ENCODE measurements at regions not wholly inside any gene's neighbourhood (a gene's known extent, or its start where the extent isn't known, plus 50 kb on each side); places are given as distances from the start of the nearest gene placed in this dataset.

GRCh38 chr1:177615251-177615650, 354.6 kb downstream of the SEC16B start:
- ATAC-seq = no peak

GRCh38 chr1:177611402-177611801, 358.5 kb downstream of the SEC16B start:
- intact Hi-C loops (cut with DNase I) = no loop called here
- DNase-seq (no peak), ATAC-seq (no peak)

More at GRCh38 chr1:177615251-177615650, 354.6 kb downstream of the SEC16B start:
- intact Hi-C loops (cut with DNase I) = no loop called here
- no peak for DNase-seq

GRCh38 chr1:177609953-177610352, 359.9 kb downstream of the SEC16B start:
- ATAC-seq = no peak
- intact Hi-C loops (cut with DNase I) = loop anchor here in 1 of 2 donors (10.0 kb wide), 1 partner anchor 65 kb away; no protein-coding TSS in a partner anchor

GRCh38 chr1:177600936-177601335, 368.9 kb downstream of the SEC16B start:
- DNase-seq = no peak
- ATAC-seq = no peak
- intact Hi-C loops (cut with DNase I) = loop anchor here in 1 of 2 donors (10.0 kb wide), 1 partner anchor 56 kb away; no protein-coding TSS in a partner anchor

More at GRCh38 chr1:177609953-177610352, 359.9 kb downstream of the SEC16B start:
- no peak for DNase-seq

GRCh38 chr1:177600321-177600720, 369.5 kb downstream of the SEC16B start:
- no peak for ATAC-seq
- no peak for DNase-seq
- intact Hi-C loops (cut with DNase I) = loop anchor here in 1 of 2 donors (10.0 kb wide), 1 partner anchor 56 kb away; no protein-coding TSS in a partner anchor

GRCh38 chr1:177597393-177597792, 372.5 kb downstream of the SEC16B start:
- ATAC-seq (no peak), DNase-seq (no peak)
- intact Hi-C loops (cut with DNase I) = no loop called here

GRCh38 chr1:177596485-177596884, 373.4 kb downstream of the SEC16B start:
- intact Hi-C loops (cut with DNase I) = no loop called here
- ATAC-seq (no peak), DNase-seq (no peak)

- DNase-seq (no peak), ATAC-seq (no peak)
- intact Hi-C loops (cut with DNase I) = no loop called here
Measured at GRCh38 chr1:177593105-177593504, 376.8 kb downstream of the SEC16B start.

GRCh38 chr1:177592624-177593023, 377.2 kb downstream of the SEC16B start:
- DNase-seq (no peak), ATAC-seq (no peak)
- intact Hi-C loops (cut with DNase I) = no loop called here

GRCh38 chr1:177591155-177591554, 378.7 kb downstream of the SEC16B start:
- no peak for ATAC-seq
- intact Hi-C loops (cut with DNase I) = no loop called here
- DNase-seq = no peak

GRCh38 chr1:177589166-177589565, 380.7 kb downstream of the SEC16B start:
- ATAC-seq = no peak
- no peak for DNase-seq
- intact Hi-C loops (cut with DNase I) = no loop called here

GRCh38 chr1:177586429-177586828, 383.4 kb downstream of the SEC16B start:
- intact Hi-C loops (cut with DNase I) = no loop called here
- ATAC-seq (no peak), DNase-seq (no peak)

GRCh38 chr1:177585302-177586220, 384.3 kb downstream of the SEC16B start:
- intact Hi-C loops (cut with DNase I) = no loop called here
- no peak for DNase-seq
- ATAC-seq = no peak

- no peak for DNase-seq
- intact Hi-C loops (cut with DNase I) = no loop called here
- ATAC-seq = no peak
Measured at GRCh38 chr1:177573901-177574300, 396.0 kb downstream of the SEC16B start.

- intact Hi-C loops (cut with DNase I) = no loop called here
- DNase-seq (no peak), ATAC-seq (no peak)
Measured at GRCh38 chr1:177571485-177572076, 398.3 kb downstream of the SEC16B start.

GRCh38 chr1:177571076-177571475, 398.8 kb downstream of the SEC16B start:
- no peak for ATAC-seq
- intact Hi-C loops (cut with DNase I) = no loop called here
- DNase-seq = no peak

GRCh38 chr1:177569476-177569875, 398.7 kb downstream of the BRINP2 start:
- intact Hi-C loops (cut with DNase I) = no loop called here
- no peak for DNase-seq
- no peak for ATAC-seq

- ATAC-seq (no peak), DNase-seq (no peak)
- intact Hi-C loops (cut with DNase I) = no loop called here
Measured at GRCh38 chr1:177568622-177569021, 397.9 kb downstream of the BRINP2 start.

- no peak for ATAC-seq
- intact Hi-C loops (cut with DNase I) = no loop called here
Measured at GRCh38 chr1:177567393-177567792, 396.6 kb downstream of the BRINP2 start.

GRCh38 chr1:177566495-177566894, 395.7 kb downstream of the BRINP2 start:
- DNase-seq (no peak), ATAC-seq (no peak)
- intact Hi-C loops (cut with DNase I) = no loop called here

More at GRCh38 chr1:177567393-177567792, 396.6 kb downstream of the BRINP2 start:
- DNase-seq = no peak

Measured in left cardiac atrium (tissue), 4 donors.